WTC11 (cell line): ENCODE measurements at regions not wholly inside any gene's neighbourhood (a gene's known extent, or its start where the extent isn't known, plus 50 kb on each side); places are given as distances from the start of the nearest gene placed in this dataset.

Experiments
- AFF4 ChIP-seq: sonication (generic); formaldehyde crosslinking; IDR thresholded peaks from 2 replicates; pipeline ENCODE4 v1.8.1; 2023; ENCODE audit warnings: mild to moderate bottlenecking, missing genetic modification reagents, borderline replicate concordance
- CBFB ChIP-seq: sonication (generic); formaldehyde crosslinking; IDR thresholded peaks from 2 replicates; pipeline ENCODE4 v1.8.1; 2022; ENCODE audit warnings: mild to moderate bottlenecking, low read depth, missing genetic modification reagents
- CTCF ChIP-seq: fragments of 200-600 bp; IDR thresholded peaks from 2 replicates; pipeline ENCODE4 v1.8.0; 2022; ENCODE audit warnings: antibody characterized with exemption
- E2F1 ChIP-seq: sonication (generic); formaldehyde crosslinking; IDR thresholded peaks from 2 replicates; pipeline ENCODE4 v1.8.0; 2022; ENCODE audit warnings: mild to moderate bottlenecking, missing genetic modification reagents
- ERG ChIP-seq: fragments of 250-450 bp; sonication (Bioruptor Pico); IDR thresholded peaks from 2 replicates; pipeline ENCODE4 v1.8.0; 2021; ENCODE audit warnings: mild to moderate bottlenecking
- FOXJ3 ChIP-seq: sonication (generic); formaldehyde crosslinking; IDR thresholded peaks from 2 replicates; pipeline ENCODE4 v1.9.0; 2021; ENCODE audit warnings: missing genetic modification reagents, mild to moderate bottlenecking, borderline replicate concordance
- GTF2I ChIP-seq: fragments of 250-450 bp; sonication (Bioruptor Pico); conservative IDR thresholded peaks from 2 replicates; pipeline ENCODE4 v1.4.0; 2021; ENCODE audit warnings: mild to moderate bottlenecking
- HMGXB4 ChIP-seq: sonication (generic); formaldehyde crosslinking; IDR thresholded peaks from 2 replicates; pipeline ENCODE4 v1.8.1; 2023; ENCODE audit warnings: mild to moderate bottlenecking, moderate library complexity, missing genetic modification reagents
- JUN ChIP-seq: sonication (generic); formaldehyde crosslinking; IDR thresholded peaks from 2 replicates; pipeline ENCODE4 v1.8.0; 2023; ENCODE audit warnings: mild to moderate bottlenecking, missing genetic modification reagents
- MAX ChIP-seq: sonication (generic); formaldehyde crosslinking; IDR thresholded peaks from 2 replicates; pipeline ENCODE4 v1.8.0; 2022; ENCODE audit warnings: mild to moderate bottlenecking, missing genetic modification reagents
- MYBL2 ChIP-seq: sonication (generic); formaldehyde crosslinking; IDR thresholded peaks from 2 replicates; pipeline ENCODE4 v1.8.1; 2023; ENCODE audit warnings: mild to moderate bottlenecking, moderate library complexity, missing genetic modification reagents
- NR2C2 ChIP-seq: sonication (generic); formaldehyde crosslinking; IDR thresholded peaks from 2 replicates; pipeline ENCODE4 v1.8.0; 2022; ENCODE audit warnings: mild to moderate bottlenecking, missing genetic modification reagents
- NR3C1 ChIP-seq: sonication (generic); formaldehyde crosslinking; conservative IDR thresholded peaks from 2 replicates; pipeline ENCODE4 v1.8.1; 2023; ENCODE audit warnings: low read depth, mild to moderate bottlenecking, missing genetic modification reagents
- PRRX2 ChIP-seq: fragments of 250-450 bp; sonication (Bioruptor Pico); IDR thresholded peaks from 2 replicates; pipeline ENCODE4 v1.8.0; 2021; ENCODE audit warnings: mild to moderate bottlenecking
- SP1 ChIP-seq: sonication (generic); formaldehyde crosslinking; conservative IDR thresholded peaks from 2 replicates; pipeline ENCODE4 v1.8.1; 2022; ENCODE audit warnings: missing genetic modification reagents
- USF1 ChIP-seq: sonication (generic); formaldehyde crosslinking; IDR thresholded peaks from 2 replicates; pipeline ENCODE4 v1.8.0; 2022; ENCODE audit warnings: mild to moderate bottlenecking, missing genetic modification reagents
- ZNF281 ChIP-seq: sonication (generic); formaldehyde crosslinking; IDR thresholded peaks from 2 replicates; pipeline ENCODE4 v1.8.0; 2023; ENCODE audit warnings: mild to moderate bottlenecking, missing genetic modification reagents

GRCh38 chr18:40367576-40367975 is 1587.5 kb upstream of the PIK3C3 start (continued):
- TF ChIP-seq AFF4 (CRISPR knock-in tag) (no peak), PRRX2 (no peak), FOXJ3 (CRISPR knock-in tag) (no peak), MAX (CRISPR knock-in tag) (no peak), ERG (CRISPR knock-in tag) (no peak), NR3C1 (no peak), NR2C2 (CRISPR knock-in tag) (no peak), E2F1 (CRISPR knock-in tag) (no peak), USF1 (CRISPR knock-in tag) (no peak), CTCF (no peak), GTF2I (CRISPR knock-in tag) (no peak), CBFB (CRISPR knock-in tag) (no peak), MYBL2 (CRISPR knock-in tag) (no peak), JUN (CRISPR knock-in tag) (no peak), SP1 (CRISPR knock-in tag) (no peak), ZNF281 (CRISPR knock-in tag) (no peak), HMGXB4 (CRISPR knock-in tag) (no peak)
- TF ChIP-seq, all 79 proteins: peak for 0
